SU-DHL-6 (cell line): ENCODE measurements at regions not wholly inside any gene's neighbourhood (a gene's known extent, or its start where the extent isn't known, plus 50 kb on each side); places are given as distances from the start of the nearest gene placed in this dataset.
"Not testable (repeated sequence)": the region's sequence is repeated elsewhere in the genome, so short reads cannot be mapped to it uniquely, and the experiment has no call there.

Experiments used
- CTCF ChIP-seq: fragments of 200-600 bp; sonication (generic); IDR thresholded peaks from one replicate; pipeline ENCODE4 v1.5.1; 2017; ENCODE audit warnings: antibody characterized with exemption, mild to moderate bottlenecking, low read length, moderate library complexity; ENCODE audit not compliant: insufficient read depth, poor library complexity, severe bottlenecking
- EZH2phosphoT487 ChIP-seq: fragments of 200-600 bp; sonication (generic), shearing (Covaris generic); conservative IDR thresholded peaks from 2 replicates; pipeline ENCODE4 v1.6.1; 2018; ENCODE audit warnings: mild to moderate bottlenecking, antibody characterized with exemption, low read length, moderate library complexity, mixed read lengths

GRCh38 chr21:34233741-34234140, 130.1 kb upstream of the KCNE2 start:
- not testable (repeated sequence) for TF ChIP-seq CTCF, EZH2phosphoT487
